Glomerular visceral epithelial cell (primary cell): ENCODE measurements at regions not wholly inside any gene's neighbourhood (a gene's known extent, or its start where the extent isn't known, plus 50 kb on each side); places are given as distances from the start of the nearest gene placed in this dataset.
"Not testable (repeated sequence)": the region's sequence is repeated elsewhere in the genome, so short reads cannot be mapped to it uniquely, and the experiment has no call there.

Source experiments
- DNase-seq: peaks from one replicate; pipeline ENCODE4 v3.0.0-alpha.2; 2016; ENCODE audit errors: extremely low spot score

GRCh38 chr10:43855667-43856210 lies 207.1 kb upstream of the ZNF32 start:
- DNase-seq = no peak

DNA sequence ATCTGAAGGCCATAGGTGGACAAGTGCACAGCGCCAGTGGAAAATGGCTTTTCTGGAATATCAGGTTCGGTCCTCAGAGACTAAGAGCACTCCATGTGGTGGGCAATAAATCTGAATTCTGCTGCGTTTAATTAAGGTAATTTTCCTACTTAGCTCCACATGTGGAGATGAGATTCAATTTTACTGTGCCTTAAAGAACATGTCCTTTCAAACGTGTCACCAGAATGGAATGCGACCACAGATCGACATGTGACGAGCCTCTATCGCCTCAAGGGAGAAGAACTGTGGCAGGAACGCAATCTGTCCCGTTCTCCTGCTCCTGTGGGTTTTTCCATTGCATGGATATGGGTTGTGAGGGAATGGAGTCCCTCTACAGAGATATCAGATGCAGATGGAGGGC lies 205.3 kb upstream of the ZNF32 start:
- DNase-seq = peak; percentile 44

DNA sequence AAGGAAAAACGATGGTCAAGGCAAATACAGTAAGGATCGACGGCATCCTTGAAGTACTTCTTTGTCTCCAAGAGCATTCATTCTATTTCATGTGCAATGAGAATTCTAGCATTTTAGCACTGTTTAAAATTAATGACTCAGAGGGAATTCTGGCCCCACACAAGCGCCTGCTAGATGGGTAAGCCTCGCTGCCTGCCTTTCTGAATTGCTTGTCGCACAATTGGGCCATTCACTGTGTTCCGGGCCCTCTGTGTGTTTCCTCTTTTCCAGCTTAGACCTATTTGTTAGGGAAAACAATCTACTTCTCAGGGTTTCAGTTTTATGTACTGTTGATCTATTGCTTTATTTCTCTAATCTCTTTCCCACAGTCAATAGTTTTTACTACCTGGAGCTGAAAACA lies 204.7 kb upstream of the ZNF32 start:
- no peak for DNase-seq

DNA sequence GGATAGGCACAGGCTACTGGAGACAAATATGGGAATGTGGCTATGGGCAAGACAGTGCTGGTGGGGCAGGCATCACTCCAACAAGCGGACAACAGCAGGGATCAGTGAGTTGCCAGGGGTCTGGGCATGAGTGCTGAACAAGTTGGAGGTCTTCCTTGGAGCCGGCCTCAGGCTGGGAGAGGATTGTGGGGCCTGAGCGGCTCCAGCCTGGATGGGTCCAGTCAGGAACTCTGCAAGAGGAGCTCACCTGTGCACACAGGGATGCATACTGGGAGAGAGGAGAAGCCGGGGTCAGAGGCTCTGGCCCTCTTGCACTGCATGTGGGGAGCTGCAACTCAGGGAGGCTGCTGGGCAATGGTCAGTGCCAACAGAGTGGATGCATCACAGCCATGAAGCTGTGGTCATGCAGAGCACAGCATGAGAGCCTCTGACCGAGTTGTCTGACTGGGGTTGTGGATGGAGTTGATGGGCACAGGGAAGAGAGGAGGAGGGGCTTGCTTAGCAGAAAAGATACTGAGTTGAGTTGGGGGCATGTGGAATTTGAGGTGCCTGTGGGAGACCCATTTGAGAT lies 204.0 kb upstream of the ZNF32 start:
- no peak for DNase-seq

GRCh38 chr10:43852149-43852548 lies 203.5 kb upstream of the ZNF32 start:
- no peak for DNase-seq

GRCh38 chr10:43851030-43851429 lies 202.3 kb upstream of the ZNF32 start:
- DNase-seq = no peak

DNA sequence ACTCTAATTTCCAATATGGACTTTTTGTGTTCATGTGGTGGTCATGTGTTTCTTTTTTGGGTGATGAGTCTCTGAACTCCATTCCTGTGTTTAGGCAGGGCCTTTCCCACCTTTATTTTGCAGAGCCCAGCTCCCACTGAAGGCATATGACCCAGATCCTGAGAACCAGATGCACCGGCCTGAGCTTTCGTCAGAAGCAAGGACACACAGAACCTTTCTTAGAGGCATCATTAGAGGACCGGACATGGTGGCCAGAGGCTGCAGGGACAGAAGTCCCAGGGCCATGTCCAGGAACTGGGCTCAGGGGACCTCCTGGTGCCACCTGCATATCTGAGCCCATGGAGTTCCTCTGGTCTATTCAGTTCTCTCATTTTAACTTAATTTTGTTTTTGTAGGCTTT lies 200.9 kb upstream of the ZNF32 start:
- DNase-seq = no peak

DNA sequence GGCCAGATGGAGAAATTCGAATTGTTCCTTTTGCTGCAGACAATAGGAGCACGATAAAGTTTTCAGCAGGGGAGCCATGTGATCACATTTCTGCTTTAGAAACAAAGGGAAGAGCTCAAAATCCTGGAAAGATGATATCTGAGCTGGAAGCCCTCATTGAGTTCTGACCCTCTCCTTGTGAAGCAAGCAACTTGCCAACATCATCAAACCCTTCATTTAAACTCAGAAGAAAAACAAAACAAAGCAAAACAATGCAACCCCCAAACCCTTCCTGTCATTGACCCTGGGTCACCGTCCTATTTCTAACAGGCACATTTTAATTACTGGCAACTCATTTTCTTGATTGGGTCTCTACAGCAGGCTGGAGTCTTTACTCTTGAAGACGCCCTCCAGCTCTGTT lies 198.3 kb upstream of the ZNF32 start:
- DNase-seq = no peak

- DNase-seq = no peak
These were observed 197.6 kb upstream of the ZNF32 start for GRCh38 chr10:43846187-43846680.

- DNase-seq = peak; percentile 57
These were observed 196.4 kb upstream of the ZNF32 start for GRCh38 chr10:43845121-43845520.

GRCh38 chr10:43844221-43844620 lies 195.5 kb upstream of the ZNF32 start:
- no peak for DNase-seq

DNA sequence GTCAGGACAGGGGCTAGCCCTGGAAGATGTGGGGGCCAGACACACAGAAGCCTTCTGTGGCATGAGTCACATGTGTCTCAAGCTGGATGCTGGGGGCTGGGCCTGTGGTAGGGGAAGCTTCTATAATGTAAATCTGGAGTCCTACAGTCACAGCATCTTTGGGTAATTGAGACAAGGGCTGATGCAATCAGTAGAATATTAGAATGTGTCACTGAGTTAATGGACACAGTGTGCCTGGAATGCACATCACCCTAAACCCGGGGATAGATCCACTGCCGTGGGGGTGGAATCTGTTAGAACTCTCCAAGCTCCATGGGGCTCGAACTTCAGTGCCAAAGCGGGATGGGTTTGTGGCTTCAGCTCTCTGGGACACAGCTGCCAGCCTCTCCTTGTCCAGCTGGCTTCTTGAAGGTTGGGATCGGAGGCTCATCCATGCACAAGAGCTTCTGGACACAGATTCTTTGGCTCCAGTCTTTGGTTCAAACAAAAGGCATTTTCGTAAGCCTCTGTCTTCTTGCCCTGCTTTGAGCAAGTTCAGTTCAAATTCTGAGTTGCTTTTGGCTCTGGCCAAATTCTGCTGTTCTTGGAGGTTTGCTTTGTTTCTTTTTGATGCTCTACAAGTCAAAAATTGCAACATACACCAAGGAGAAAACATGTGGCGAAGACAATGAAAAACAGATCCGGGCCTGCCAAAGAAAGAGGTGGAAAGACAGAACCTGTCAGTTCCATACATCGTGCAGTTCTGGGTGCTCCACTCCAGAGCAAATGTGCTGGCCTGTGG lies 194.8 kb upstream of the ZNF32 start:
- DNase-seq = peak; percentile 59

DNA sequence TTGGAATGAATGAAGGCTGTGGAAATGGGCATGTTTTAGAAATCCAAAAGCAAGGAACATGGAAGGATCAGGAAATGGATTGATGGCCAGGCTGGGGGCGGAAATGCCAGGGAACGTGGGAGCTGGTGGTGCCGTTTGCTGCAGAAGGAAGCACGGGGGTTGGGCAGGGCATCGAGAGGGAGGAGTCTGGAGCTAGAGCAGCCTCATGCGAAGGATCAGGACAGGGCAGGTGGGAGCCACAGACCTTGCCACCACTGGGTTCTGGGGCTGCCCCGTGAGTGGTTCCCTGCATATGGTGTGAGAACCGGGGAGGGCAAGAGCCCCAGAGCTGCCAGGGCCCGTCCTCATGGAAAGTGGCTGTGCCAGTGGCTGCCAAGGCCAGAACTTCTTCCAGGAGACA lies 193.8 kb upstream of the ZNF32 start:
- DNase-seq = no peak

GRCh38 chr10:43842072-43842471 lies 193.4 kb upstream of the ZNF32 start:
- no peak for DNase-seq

DNA sequence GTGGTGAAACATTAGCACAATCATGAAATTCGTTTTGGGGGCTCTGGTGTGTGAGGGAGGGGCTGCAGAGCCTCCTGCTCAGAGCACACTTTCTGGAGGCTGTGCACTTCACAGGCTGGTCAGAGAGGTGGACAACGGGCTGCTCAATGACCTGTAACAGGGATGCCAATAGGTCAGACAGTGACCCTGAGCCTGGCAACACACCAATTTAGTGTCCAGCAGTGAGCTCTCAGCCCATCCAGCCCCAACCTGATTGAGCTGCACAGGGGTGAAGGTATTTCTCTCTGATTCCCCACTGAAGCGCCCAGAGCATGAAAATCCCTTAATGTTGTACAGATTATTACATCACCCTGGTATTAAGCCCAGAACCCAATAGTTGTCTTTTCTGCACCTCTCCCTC lies 191.3 kb upstream of the ZNF32 start:
- no peak for DNase-seq

DNA sequence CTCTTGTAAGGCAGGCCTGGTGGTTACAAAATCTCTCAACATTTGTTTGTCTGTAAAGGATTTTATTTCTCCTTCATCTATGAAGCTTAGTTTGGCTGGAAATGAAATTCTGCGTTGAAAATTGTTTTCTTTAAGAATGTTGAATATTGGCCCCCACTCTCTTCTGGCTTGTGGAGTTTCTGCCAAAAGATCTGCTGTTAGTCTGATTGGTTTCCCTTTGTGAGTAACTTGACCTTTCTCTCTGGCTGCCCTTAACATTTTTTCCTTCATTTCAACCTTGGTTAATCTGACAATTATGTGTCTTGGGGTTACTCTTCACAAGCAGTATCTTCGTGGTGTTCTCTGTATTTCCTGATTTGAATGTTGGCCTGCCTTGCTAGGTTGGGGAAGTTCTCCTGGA lies 186.1 kb upstream of the ZNF32 start:
- not testable (repeated sequence) for DNase-seq

DNA sequence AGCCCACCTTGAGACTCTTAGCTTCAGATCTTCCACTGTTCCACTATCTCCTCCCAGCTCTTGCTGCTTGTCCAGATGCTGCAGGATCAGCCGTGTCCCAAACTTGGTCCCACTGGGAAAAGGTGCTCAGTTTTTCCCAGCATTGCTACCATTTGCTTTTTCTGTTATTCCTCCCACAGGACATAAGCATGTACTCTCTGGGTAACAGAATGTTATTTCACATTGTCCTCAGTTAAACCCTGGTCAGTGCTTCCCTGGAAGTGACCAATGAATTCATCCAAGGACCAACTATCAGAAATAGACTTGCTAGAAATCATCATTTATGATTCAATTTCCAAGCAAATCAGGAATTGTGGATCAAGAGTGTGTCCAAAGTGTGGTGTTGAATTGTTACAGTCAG lies 179.2 kb upstream of the ZNF32 start:
- DNase-seq = no peak

DNA sequence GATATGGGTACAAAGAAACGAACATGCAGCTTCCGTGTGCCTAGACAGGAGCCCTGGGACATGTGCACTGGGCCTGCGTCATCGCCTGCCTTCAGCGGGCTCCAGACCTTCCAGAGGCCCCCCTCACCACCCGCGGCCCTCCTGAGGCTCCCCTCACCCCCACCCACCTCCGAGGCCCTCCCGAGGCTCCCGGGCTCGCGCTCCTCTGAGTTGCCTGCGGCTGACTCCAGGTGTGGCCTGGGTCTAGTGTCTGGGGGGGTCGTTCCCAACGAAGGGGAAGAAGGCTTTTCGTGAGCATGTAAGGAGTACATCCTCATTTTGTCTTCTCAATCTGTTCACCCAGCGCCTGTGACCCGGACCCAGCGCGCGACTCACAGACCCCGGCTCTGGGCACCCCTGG lies 177.3 kb upstream of the ZNF32 start:
- DNase-seq = no peak

- DNase-seq = no peak
These were observed 176.7 kb upstream of the ZNF32 start for GRCh38 chr10:43825421-43825820.

DNA sequence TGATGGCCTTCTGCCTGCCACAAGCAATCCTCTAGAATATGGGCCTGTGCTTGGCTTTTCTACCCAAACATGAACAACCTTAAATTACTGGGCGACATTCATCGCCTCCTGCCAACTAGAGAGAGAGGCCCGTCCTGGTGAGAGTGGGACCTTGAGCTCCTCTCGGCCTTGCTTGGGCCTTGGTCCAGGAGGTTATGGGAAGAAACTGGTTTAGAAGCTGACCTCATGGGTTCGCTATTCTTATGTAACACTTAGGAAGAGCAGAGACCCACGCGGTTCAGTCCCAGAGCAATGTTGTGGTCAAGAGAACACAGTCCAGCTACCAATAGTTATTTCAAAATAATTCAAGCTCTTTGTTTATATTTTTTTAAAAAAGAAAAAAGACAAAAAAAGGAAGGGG lies 176.3 kb upstream of the ZNF32 start:
- no peak for DNase-seq

DNA sequence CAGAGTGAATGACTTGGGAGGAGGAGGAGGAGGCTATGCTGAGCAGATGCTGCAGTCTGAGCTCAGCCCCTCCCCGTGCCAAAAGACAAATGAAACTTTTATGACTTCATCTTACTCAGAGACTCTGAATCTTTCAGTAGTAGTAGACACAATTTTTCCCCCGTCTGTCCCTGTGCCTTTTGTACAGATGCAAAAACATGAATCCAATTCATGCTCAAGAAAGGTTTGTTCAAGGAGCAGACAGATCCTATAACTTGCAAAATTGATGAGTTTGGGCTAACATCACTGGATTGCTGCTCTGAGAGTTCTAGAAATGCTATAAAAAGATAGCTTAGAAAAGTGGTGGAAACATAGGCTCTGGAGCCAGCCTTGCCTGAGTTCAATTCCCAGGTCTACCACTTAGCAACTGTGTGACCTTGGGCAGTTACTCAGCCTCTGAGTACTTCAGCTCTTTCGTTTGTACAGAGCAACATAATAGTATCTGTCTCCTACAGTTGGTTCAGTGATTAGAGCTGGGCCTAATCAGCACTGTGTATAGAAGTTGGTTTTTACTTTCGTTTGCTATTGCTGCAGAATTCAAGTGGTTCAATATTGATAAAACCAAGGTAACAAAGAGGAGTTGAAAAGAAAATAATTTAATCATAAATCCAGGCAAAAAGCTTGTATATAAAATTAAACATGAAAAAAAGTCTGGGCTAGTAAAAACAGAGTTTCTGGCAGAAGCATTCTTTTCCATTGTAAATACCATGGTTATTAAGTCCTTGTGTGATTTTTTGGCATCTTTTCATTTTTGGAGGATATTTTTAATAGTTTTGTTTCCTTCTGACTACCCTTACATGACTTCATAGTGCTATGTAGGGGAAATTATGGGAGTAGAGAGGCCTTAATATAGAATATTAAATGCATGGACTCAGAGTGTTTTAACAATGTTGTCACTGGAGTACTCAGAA lies 174.2 kb upstream of the ZNF32 start:
- no peak for DNase-seq

DNA sequence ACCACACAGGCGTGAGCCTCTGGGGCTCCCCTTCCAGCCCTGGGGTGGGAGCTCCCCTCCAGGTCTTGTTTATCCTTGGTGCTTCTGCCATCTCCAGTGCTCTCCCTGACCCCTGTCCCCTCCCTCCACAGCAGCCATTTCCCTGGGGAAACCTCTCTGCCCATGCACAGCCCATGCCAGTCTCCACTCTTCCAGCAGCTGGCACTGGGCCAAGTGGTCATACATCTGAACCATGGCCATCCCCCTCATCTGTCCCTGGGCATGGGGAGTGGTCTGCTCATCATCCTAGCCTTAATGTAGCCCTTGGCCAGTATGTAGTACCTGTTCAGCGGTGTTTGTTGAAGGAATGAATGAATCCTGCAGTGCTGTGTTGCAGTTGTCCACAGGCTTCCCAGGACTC lies 172.4 kb upstream of the ZNF32 start:
- DNase-seq = no peak
